HG02571 (cell line): ENCODE measurements at regions not wholly inside any gene's neighbourhood (a gene's known extent, or its start where the extent isn't known, plus 50 kb on each side); places are given as distances from the start of the nearest gene placed in this dataset.
"Not testable (repeated sequence)": the region's sequence is repeated elsewhere in the genome, so short reads cannot be mapped to it uniquely, and the experiment has no call there.

ENCODE experiments used
- ATAC-seq: cut with Tn5 transposase; IDR thresholded peaks from one replicate; pipeline ENCODE4 v1.9.1; 2021; ENCODE audit warnings: mild to moderate bottlenecking, moderate library complexity; ENCODE audit not compliant: unreplicated experiment

- ATAC-seq, result no peak
Observed at GRCh38 chr20:20799716-20800312, 87.4 kb upstream of the RALGAPA2 start.

GRCh38 chr20:20797521-20798310, 85.3 kb upstream of the RALGAPA2 start:
- no peak for ATAC-seq

- no peak for ATAC-seq
Observed at GRCh38 chr20:20796766-20797440, 84.5 kb upstream of the RALGAPA2 start.

GRCh38 chr20:20795721-20796120, 83.3 kb upstream of the RALGAPA2 start:
- ATAC-seq, result no peak

GRCh38 chr20:20795119-20795518, 82.7 kb upstream of the RALGAPA2 start:
- ATAC-seq, result no peak

- ATAC-seq, result no peak
Observed at GRCh38 chr20:20793591-20793990, 81.1 kb upstream of the RALGAPA2 start.

GRCh38 chr20:20791664-20792568, 79.5 kb upstream of the RALGAPA2 start:
- no peak for ATAC-seq

- no peak for ATAC-seq
Observed at GRCh38 chr20:20788308-20788707, 75.9 kb upstream of the RALGAPA2 start.

- ATAC-seq, result no peak
Observed at GRCh38 chr20:20786428-20786827, 74.0 kb upstream of the RALGAPA2 start.

- ATAC-seq, result no peak
Observed at GRCh38 chr20:20785226-20785625, 72.8 kb upstream of the RALGAPA2 start.

- not testable (repeated sequence) for ATAC-seq
Observed at GRCh38 chr20:20784450-20784849, 72.0 kb upstream of the RALGAPA2 start.

- ATAC-seq, result no peak
Observed at GRCh38 chr20:20783450-20783849, 71.0 kb upstream of the RALGAPA2 start.

GRCh38 chr20:20782755-20783154, 70.3 kb upstream of the RALGAPA2 start:
- no peak for ATAC-seq

- ATAC-seq, result no peak
Observed at GRCh38 chr20:20782231-20782630, 69.8 kb upstream of the RALGAPA2 start.

- ATAC-seq, result no peak
Observed at GRCh38 chr20:20781029-20781428, 68.6 kb upstream of the RALGAPA2 start.

- ATAC-seq, result no peak
Observed at GRCh38 chr20:20780127-20780824, 67.8 kb upstream of the RALGAPA2 start.

- ATAC-seq, result no peak
Observed at GRCh38 chr20:20778676-20779075, 66.2 kb upstream of the RALGAPA2 start.

GRCh38 chr20:20772497-20773085, 60.1 kb upstream of the RALGAPA2 start:
- ATAC-seq, result no peak

GRCh38 chr20:20768202-20768815, 55.9 kb upstream of the RALGAPA2 start:
- no peak for ATAC-seq
